NCI-H82 treated with DMSO at 0.1 percent for 48 hours (cell line): ENCODE measurements at regions not wholly inside any gene's neighbourhood (a gene's known extent, or its start where the extent isn't known, plus 50 kb on each side); places are given as distances from the start of the nearest gene placed in this dataset.
"Not testable (repeated sequence)": the region's sequence is repeated elsewhere in the genome, so short reads cannot be mapped to it uniquely, and the experiment has no call there.

Experiments
- DNase-seq: peaks from one replicate; lab custom pipeline; 2025; ENCODE audit not compliant: unreplicated experiment; lab: John Stamatoyannopoulos, UW

GRCh38 chr2:121064186-121064585, 220.8 kb downstream of the TFCP2L1 start:
- DNase-seq = peak; percentile 7

- no peak for DNase-seq
Measured at GRCh38 chr2:121065239-121065638, 219.8 kb downstream of the TFCP2L1 start.

- DNase-seq = no peak
Measured at GRCh38 chr2:121066526-121066925, 218.5 kb downstream of the TFCP2L1 start.

GRCh38 chr2:121068851-121069250, 216.2 kb downstream of the TFCP2L1 start:
- no peak for DNase-seq

GRCh38 chr2:121069434-121069969, 215.5 kb downstream of the TFCP2L1 start:
- DNase-seq = no peak

GRCh38 chr2:121070061-121070460, 214.9 kb downstream of the TFCP2L1 start:
- not testable (repeated sequence) for DNase-seq

GRCh38 chr2:121071034-121071504, 213.9 kb downstream of the TFCP2L1 start:
- peak; percentile 19 for DNase-seq

GRCh38 chr2:121072784-121073183, 212.2 kb downstream of the TFCP2L1 start:
- DNase-seq = no peak

- DNase-seq = no peak
Measured at GRCh38 chr2:121073320-121074210, 211.4 kb downstream of the TFCP2L1 start.

GRCh38 chr2:121074293-121074932, 210.6 kb downstream of the TFCP2L1 start:
- no peak for DNase-seq

GRCh38 chr2:121075006-121075551, 209.9 kb downstream of the TFCP2L1 start:
- DNase-seq = peak; percentile 75

GRCh38 chr2:121075641-121076497, 209.1 kb downstream of the TFCP2L1 start:
- DNase-seq = no peak

- no peak for DNase-seq
Measured at GRCh38 chr2:121076498-121076820, 208.5 kb downstream of the TFCP2L1 start.

- no peak for DNase-seq
Measured at GRCh38 chr2:121076885-121077549, 208.0 kb downstream of the TFCP2L1 start.

GRCh38 chr2:121078899-121079298, 206.1 kb downstream of the TFCP2L1 start:
- no peak for DNase-seq

- DNase-seq = peak; percentile 46
Measured at GRCh38 chr2:121080013-121080772, 204.8 kb downstream of the TFCP2L1 start.

GRCh38 chr2:121081701-121082100, 203.3 kb downstream of the TFCP2L1 start:
- no peak for DNase-seq

- no peak for DNase-seq
Measured at GRCh38 chr2:121082191-121082590, 202.8 kb downstream of the TFCP2L1 start.

- no peak for DNase-seq
Measured at GRCh38 chr2:121084130-121084680, 200.8 kb downstream of the TFCP2L1 start.
